GM12892 (cell line): ENCODE measurements at regions not wholly inside any gene's neighbourhood (a gene's known extent, or its start where the extent isn't known, plus 50 kb on each side); places are given as distances from the start of the nearest gene placed in this dataset.
"Not testable (repeated sequence)": the region's sequence is repeated elsewhere in the genome, so short reads cannot be mapped to it uniquely, and the experiment has no call there.

Experiments used
- POLR2A ChIP-seq: IDR thresholded peaks from 2 replicates; pipeline ENCODE4 v1.6.1; 2011; ENCODE audit warnings: low read depth, low read length, control low read depth
- POLR2AphosphoS5 ChIP-seq: IDR thresholded peaks from 2 replicates; pipeline ENCODE4 v1.6.1; 2011; ENCODE audit warnings: low read depth, low read length, control low read depth
- TAF1 ChIP-seq: IDR thresholded peaks from 2 replicates; pipeline ENCODE4 v1.6.1; 2011; ENCODE audit warnings: low read depth, mild to moderate bottlenecking, control low read depth, low read length, borderline replicate concordance

- not testable (repeated sequence) for TF ChIP-seq POLR2A, POLR2AphosphoS5, TAF1
These were observed 353.3 kb downstream of the SV2B start for GRCh38 chr15:91453376-91453775.
